K562 (cell line): ENCODE measurements at regions not wholly inside any gene's neighbourhood (a gene's known extent, or its start where the extent isn't known, plus 50 kb on each side); places are given as distances from the start of the nearest gene placed in this dataset.

Experiments used
- ATAC-seq: fragments of 200-7000 bp; cut with Tn5 transposase; 3 replicates; pipeline ENCODE4 v1.9.1; 2020; ENCODE audit warnings: moderate library complexity
- BruUV-seq: library from RNA; stranded (reverse); fragments of 400-500 nt; replicated peaks from 2 replicates; lab custom pipeline; 2021; lab: Mats Ljungman, UMichigan
- CTCF ChIA-PET: fragments of 300-600 bp; formaldehyde crosslinking; extraction: SDS; loops from one replicate; lab custom pipeline; 2021; ENCODE audit warnings: low intra/inter-chr PET ratio; lab: Yijun Ruan, JAX
- POLR2A ChIA-PET: fragments of 300-600, 350-650 bp; sonication (Branson Sonifier 250); formaldehyde crosslinking; extraction: SDS; loops from one replicate; lab custom pipeline; 2021; ENCODE audit warnings: antibody characterized with exemption, inconsistent platforms; lab: Yijun Ruan, JAX
- DNase-seq, 4 experiments: peaks; one replicate each; pipeline versions ENCODE4 v3.0.0 to v3.0.0-alpha.2; 2011 to 2018; ENCODE audit warnings: low spot score in 3 of 4, mixed read lengths in 3 of 4; ENCODE audit errors: extremely low read depth in 1 of 4
- FAIRE-seq: peaks from 2 replicates; lab custom pipeline; 2011; peaks lifted over from hg19 to GRCh38; lab: Jason Lieb, UNC
- H2AFZ ChIP-seq: 2 replicates; pipeline ENCODE4 v1.6.0; 2011; ENCODE audit warnings: low read depth, low read length, control low read depth, inconsistent platforms
- H3K27ac ChIP-seq: fragments of 200-600 bp; 3 replicates; pipeline ENCODE4 v1.8.0; 2011; ENCODE audit warnings: low read depth, mild to moderate bottlenecking, control low read depth, inconsistent platforms, low read length, moderate library complexity, mixed read lengths; ENCODE audit errors: extremely low read depth
- H3K27me3 ChIP-seq, 2 experiments: fragments of 300-600 bp in 1 of 2; 2 replicates in 1 of 2; 3 replicates in 1 of 2; pipeline versions ENCODE4 v1.6.0 to v1.8.0; 2011; ENCODE audit warnings: inconsistent platforms in 2 of 2, low read length in 2 of 2, mild to moderate bottlenecking in 1 of 2, mixed read lengths in 1 of 2, moderate library complexity in 1 of 2; ENCODE audit not compliant: control insufficient read depth in 2 of 2, insufficient read depth in 2 of 2
- H3K36me3 ChIP-seq: fragments of 300-600 bp; 3 replicates; pipeline ENCODE4 v1.8.0; 2011; ENCODE audit warnings: mild to moderate bottlenecking, low read length, inconsistent platforms; ENCODE audit not compliant: control insufficient read depth, insufficient read depth
- H3K4me1 ChIP-seq, 2 experiments: fragments of 200-600 bp in 1 of 2; replicated peaks in 1 of 2; 2 replicates in 1 of 2; 3 replicates in 1 of 2; pipeline versions ENCODE4 v1.5.1 to v1.8.0; 2011; ENCODE audit warnings: inconsistent platforms in 2 of 2, low read length in 2 of 2, mild to moderate bottlenecking in 1 of 2, mixed read lengths in 1 of 2, moderate library complexity in 1 of 2; ENCODE audit not compliant: control insufficient read depth in 2 of 2, insufficient read depth in 2 of 2
- H3K4me2 ChIP-seq: 2 replicates; pipeline ENCODE4 v1.6.1; 2011; ENCODE audit warnings: low read length, control low read depth, inconsistent platforms, mixed read lengths; ENCODE audit not compliant: insufficient read depth
- H3K4me3 ChIP-seq: fragments of 200-600 bp; sonication (generic), shearing (Covaris generic); 2 replicates; pipeline ENCODE4 v1.5.1; 2016; ENCODE audit warnings: control low read depth, inconsistent platforms
- H3K79me2 ChIP-seq: fragments of 200-600 bp; 3 replicates; pipeline ENCODE4 v1.8.0; 2011; ENCODE audit warnings: low read length, inconsistent platforms; ENCODE audit not compliant: control insufficient read depth, insufficient read depth
- H3K9ac ChIP-seq, 2 experiments: 2 replicates each; pipeline versions ENCODE4 v1.6.0 to v1.6.1; 2011; ENCODE audit warnings: low read depth in 2 of 2, low read length in 2 of 2, control low read depth in 1 of 2, inconsistent platforms in 1 of 2, mild to moderate bottlenecking in 1 of 2, mixed read lengths in 1 of 2; ENCODE audit not compliant: insufficient read depth in 1 of 2
- H3K9me1 ChIP-seq: one replicate; pipeline ENCODE4 v1.6.0; 2011; ENCODE audit warnings: inconsistent platforms, mild to moderate bottlenecking, low read length, moderate library complexity; ENCODE audit not compliant: control insufficient read depth, insufficient read depth
- H3K9me3 ChIP-seq: replicated peaks from 2 replicates; pipeline ENCODE4 v1.5.1; 2011; ENCODE audit warnings: low read depth, low read length, inconsistent platforms; ENCODE audit not compliant: control insufficient read depth, insufficient read depth
- H4K20me1 ChIP-seq: replicated peaks from 2 replicates; pipeline ENCODE4 v1.6.1; 2011; ENCODE audit warnings: low read length, inconsistent platforms, mixed read lengths; ENCODE audit not compliant: control insufficient read depth, insufficient read depth
- AFF1 ChIP-seq, 2 experiments: fragments of 450-650 bp; IDR thresholded peaks; 2 replicates each; pipeline ENCODE4 v1.6.1; 2018; ENCODE audit warnings: mild to moderate bottlenecking in 2 of 2, low read depth in 1 of 2; ENCODE audit not compliant: partially characterized antibody in 2 of 2
- EGR1 ChIP-seq: fragments of 450-650 bp; conservative IDR thresholded peaks from 2 replicates; pipeline ENCODE4 v1.6.1; 2017; ENCODE audit warnings: mild to moderate bottlenecking
- PKNOX1 ChIP-seq: fragments of 450-650 bp; IDR thresholded peaks from 2 replicates; pipeline ENCODE4 v1.6.1; 2016
- STAG1 ChIP-seq: sonication (generic); formaldehyde crosslinking; IDR thresholded peaks from 2 replicates; pipeline ENCODE4 v1.5.0; 2020; ENCODE audit warnings: missing genetic modification reagents, borderline replicate concordance
- ZBTB8A ChIP-seq: fragments of 450-650 bp; IDR thresholded peaks from 2 replicates; pipeline ENCODE4 v1.6.1; 2018; ENCODE audit warnings: mild to moderate bottlenecking, moderate library complexity; ENCODE audit not compliant: partially characterized antibody
- WGBS: fragments of 100-300 bp; shearing (Covaris generic); methylation state at CpG from one replicate; pipeline ENCODE4 v1.1.6; 2016; ENCODE audit warnings: low coverage, mixed read lengths; ENCODE audit not compliant: insufficient coverage; ENCODE audit errors: missing lambda C conversion rate; 5-methylcytosine and 5-hydroxymethylcytosine counted together
- in situ Hi-C: fragments of 300-500 bp; cut with MboI; formaldehyde crosslinking; loops from 4 replicates; pipeline ENCODE4 v1.15.0; 2018; ENCODE audit warnings: inconsistent platforms, mixed read lengths
- intact Hi-C: fragments of 100-400 bp; cut with micrococcal nuclease; formaldehyde crosslinking; loops from 2 replicates; pipeline ENCODE4 v1.14.2; 2022

- no TSS peak for BruUV-seq
- H3K4me1 ChIP-seq, result no peaks in the 10 kb centered on the region; a peak in 2 of 5 replicates
- in situ Hi-C loops, result no loop called here
- no peaks in the 10 kb centered on the region for H3K9me3 ChIP-seq
- H4K20me1 ChIP-seq, result no peaks in the 10 kb centered on the region
- no peaks in the 10 kb centered on the region for H3K9me1 ChIP-seq
- H3K4me3 ChIP-seq, result no peak overlapping the region
- under 1% methylated on average over 7 of the region's 7 CpGs for WGBS
- no peak overlapping the region for H3K4me2 ChIP-seq
- no peak overlapping the region for H2AFZ ChIP-seq
- H3K36me3 ChIP-seq, result no peaks in the 10 kb centered on the region
- ATAC-seq (no peak), FAIRE-seq (no peak), DNase-seq (no peak)
- POLR2A ChIA-PET, result no interaction called here
- intact Hi-C loops, result no loop called here
- CTCF ChIA-PET, result no interaction called here
- no peak overlapping the region for H3K9ac ChIP-seq
- no peak overlapping the region for H3K27ac ChIP-seq
- no peaks in the 10 kb centered on the region for H3K79me2 ChIP-seq
- peaks cover 42 to 73% of the 10 kb centered on the region in 2 experiments for H3K27me3 ChIP-seq
- TF ChIP-seq PKNOX1 (peak; percentile 25; the same call in 1 of the 2 replicates), STAG1 (CRISPR knock-in tag) (no peak)
Observed at GRCh38 chr5:32500181-32500580, 55.6 kb upstream of the ZFR start.

- no peaks in the 10 kb centered on the region for H3K9me3 ChIP-seq
- no peak overlapping the region for H3K4me2 ChIP-seq
- no peak overlapping the region for H2AFZ ChIP-seq
- DNase-seq, result no peak
- BruUV-seq, result no TSS peak
- no peak overlapping the region for H3K27ac ChIP-seq
- no peak for FAIRE-seq
- no peaks in the 10 kb centered on the region for H4K20me1 ChIP-seq
- ChIA-PET CTCF (no interaction called here), POLR2A (no interaction called here)
- H3K27me3 ChIP-seq, result peaks cover 38 to 73% of the 10 kb centered on the region in 2 experiments
- H3K4me1 ChIP-seq, result no peaks in the 10 kb centered on the region; a peak in 2 of 5 replicates
- no peak overlapping the region for H3K9ac ChIP-seq
- intact Hi-C loops (no loop called here), in situ Hi-C loops (loop anchor here (10.0 kb wide), 1 partner anchor 86 kb away; the partner anchor contains the start of gene SUB1)
- no peaks in the 10 kb centered on the region for H3K36me3 ChIP-seq
- H3K9me1 ChIP-seq, result no peaks in the 10 kb centered on the region
- WGBS, result 0% methylated on average over 2 of the region's 2 CpGs
- ATAC-seq, result no peak
- TF ChIP-seq AFF1 (IDR thresholded peaks at IDR 0.05; ENCODE audit: low read depth in 1 of 2, partially characterized antibody in 2 of 2) (no peak), EGR1 (peak; percentile 25; the same call in 1 of the 2 replicates), ZBTB8A (no peak)
- H3K4me3 ChIP-seq, result no peak overlapping the region
- no peaks in the 10 kb centered on the region for H3K79me2 ChIP-seq
Observed at GRCh38 chr5:32499261-32499660, 54.7 kb upstream of the ZFR start.
